ENCODE measurements at regions not wholly inside any gene's neighbourhood (a gene's known extent, or its start where the extent isn't known, plus 50 kb on each side); places are given as distances from the start of the nearest gene placed in this dataset.

- Mint-ChIP-seq H3K36me3 (ENCODE audit: low read depth) (no peaks in the 10 kb centered on the region), H3K27me3 (ENCODE audit: low read depth) (peaks cover 3% of the 10 kb centered on the region)
Observed at GRCh38 chr12:89231686-89232085, 120.6 kb downstream of the DUSP6 start.

DNA sequence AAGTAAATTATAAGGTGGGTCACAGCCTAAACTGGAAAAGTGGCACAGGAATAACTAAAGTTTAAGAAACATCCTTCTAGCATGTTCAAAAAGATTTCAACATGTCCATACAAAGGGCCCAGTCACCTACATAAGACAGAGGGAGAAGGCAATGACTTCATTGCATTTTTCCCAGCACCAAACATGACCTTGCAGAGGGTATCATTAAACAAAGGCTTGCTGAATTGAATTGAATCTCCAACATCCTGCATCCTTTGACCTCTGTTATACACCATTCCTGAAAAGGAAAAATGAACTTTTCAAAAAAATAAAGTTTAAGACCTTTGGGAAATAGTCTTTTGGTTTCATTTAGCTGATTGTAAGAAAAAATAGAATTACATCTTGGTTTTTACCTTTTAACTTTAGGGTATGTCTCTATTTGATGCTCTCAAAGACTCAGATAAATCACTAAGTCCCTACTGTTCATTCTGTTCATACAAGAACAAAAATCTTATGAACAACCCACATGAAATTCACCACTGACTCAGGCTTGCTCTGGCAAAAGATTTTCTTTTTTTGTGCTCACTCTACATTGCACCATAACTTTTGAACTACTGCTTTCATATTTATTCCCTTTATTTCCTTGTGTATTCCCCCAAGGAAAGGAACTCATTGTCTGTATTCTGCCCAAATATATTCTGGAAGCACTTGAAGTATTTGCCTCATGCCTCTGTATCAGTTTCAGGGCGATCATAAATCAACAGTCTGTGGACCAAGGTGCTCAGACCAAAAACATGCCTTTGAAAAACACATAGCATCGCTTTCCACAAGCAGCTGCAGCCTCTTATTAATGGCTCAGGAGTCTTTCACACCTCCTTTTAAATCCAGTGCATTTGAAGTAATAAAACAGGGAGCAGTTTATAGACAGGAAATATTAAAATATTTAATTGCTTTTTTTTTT lies 121.7 kb downstream of the DUSP6 start:
- TF ChIP-seq CTCF (IDR thresholded peaks at IDR 0.05; ENCODE audit: unreplicated experiment in 3 of 3), result no peak
- H3K27me3 Mint-ChIP-seq (ENCODE audit: low read depth), result peaks cover 3% of the 10 kb centered on the region
- H3K4me3 Mint-ChIP-seq, result no peak overlapping the region
- H3K4me1 Mint-ChIP-seq, result peaks cover 10% of the 10 kb centered on the region
- H3K27ac Mint-ChIP-seq, result no peak overlapping the region
- no peaks in the 10 kb centered on the region for H3K36me3 Mint-ChIP-seq (ENCODE audit: low read depth)
- no peaks in the 10 kb centered on the region for H3K9me3 Mint-ChIP-seq

More at GRCh38 chr12:89231686-89232085, 120.6 kb downstream of the DUSP6 start:
- no peak overlapping the region for H3K27ac Mint-ChIP-seq
- no peak overlapping the region for H3K4me3 Mint-ChIP-seq
- no peak for TF ChIP-seq CTCF (IDR thresholded peaks at IDR 0.05; ENCODE audit: unreplicated experiment in 3 of 3)
- H3K9me3 Mint-ChIP-seq, result no peaks in the 10 kb centered on the region
- peaks cover 5% of the 10 kb centered on the region for H3K4me1 Mint-ChIP-seq

GRCh38 chr12:89228491-89228890 lies 123.8 kb downstream of the DUSP6 start:
- TF ChIP-seq CTCF (IDR thresholded peaks at IDR 0.05; ENCODE audit: unreplicated experiment in 3 of 3), result no peak
- Mint-ChIP-seq H3K36me3 (ENCODE audit: low read depth) (no peaks in the 10 kb centered on the region), H3K4me3 (no peak overlapping the region), H3K4me1 (peaks cover 10% of the 10 kb centered on the region), H3K9me3 (peaks cover 1% of the 10 kb centered on the region), H3K27ac (peak overlapping the region in 1 of 3 experiments; percentile 13), H3K27me3 (ENCODE audit: low read depth) (peaks cover 1% of the 10 kb centered on the region)

DNA sequence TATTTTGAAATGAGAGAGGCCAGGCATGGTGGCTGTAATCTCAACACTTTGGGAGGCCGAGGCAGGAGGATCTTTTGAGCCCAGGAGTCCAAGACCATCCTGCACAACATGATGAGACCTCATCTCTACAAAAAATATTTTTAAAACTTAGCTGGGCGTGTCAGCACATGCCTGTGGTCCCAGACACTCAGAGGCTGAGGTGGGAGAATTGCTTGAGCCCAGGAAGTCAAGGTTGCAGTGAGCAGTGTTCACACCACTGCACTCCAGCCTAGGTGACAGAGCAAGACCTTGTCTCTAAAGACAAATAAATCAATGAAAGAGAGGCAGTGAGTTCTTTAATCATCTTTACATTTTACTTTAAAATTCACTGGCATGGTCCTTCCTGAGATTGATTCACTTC lies 124.5 kb downstream of the DUSP6 start:
- peaks cover 4% of the 10 kb centered on the region for H3K9me3 Mint-ChIP-seq
- H3K4me3 Mint-ChIP-seq, result no peak overlapping the region
- peaks cover 4% of the 10 kb centered on the region for H3K27me3 Mint-ChIP-seq (ENCODE audit: low read depth)
- H3K36me3 Mint-ChIP-seq (ENCODE audit: low read depth), result no peaks in the 10 kb centered on the region
- peaks cover 10% of the 10 kb centered on the region for H3K4me1 Mint-ChIP-seq
- TF ChIP-seq CTCF (IDR thresholded peaks at IDR 0.05; ENCODE audit: unreplicated experiment in 3 of 3), result no peak
- no peak overlapping the region for H3K27ac Mint-ChIP-seq

DNA sequence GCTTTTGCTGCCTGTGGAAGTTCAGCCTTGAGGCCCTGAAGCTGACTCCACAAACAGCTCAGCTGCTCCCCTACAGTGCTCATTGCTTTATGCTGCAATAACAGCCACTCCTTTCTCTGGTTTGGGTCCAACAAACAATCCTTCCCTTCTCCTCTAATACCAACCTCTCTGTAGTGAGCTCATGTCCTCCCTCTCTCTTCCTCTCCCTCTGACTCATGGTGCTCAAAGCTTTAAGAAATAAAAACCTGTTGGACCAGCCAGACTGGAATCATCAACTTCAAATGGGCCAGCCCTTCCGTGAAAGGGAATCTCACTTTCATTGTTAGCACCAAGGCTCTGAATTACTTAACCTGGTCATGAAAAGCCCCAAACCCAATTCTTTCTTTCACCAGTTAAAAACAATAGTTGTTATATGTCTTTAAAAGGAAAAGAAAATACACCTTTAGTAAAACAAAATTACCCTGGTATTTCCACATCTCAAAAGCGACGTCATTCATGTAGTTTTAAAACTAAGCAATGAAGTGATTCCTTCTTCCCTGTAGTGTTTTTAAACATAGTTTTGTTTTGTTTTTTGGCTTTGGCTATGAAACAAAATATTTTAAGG lies 126.4 kb downstream of the DUSP6 start:
- no peak for TF ChIP-seq CTCF (IDR thresholded peaks at IDR 0.05; ENCODE audit: unreplicated experiment in 3 of 3)

More for the DNA sequence above, 126.4 kb downstream of the DUSP6 start:
- H3K4me3 Mint-ChIP-seq, result no peak overlapping the region
- H3K27me3 Mint-ChIP-seq (ENCODE audit: low read depth), result peaks cover 4% of the 10 kb centered on the region
- H3K27ac Mint-ChIP-seq, result peak overlapping the region; percentile 55 to 88 (median 58)
- peaks cover 10% of the 10 kb centered on the region for H3K9me3 Mint-ChIP-seq
- H3K36me3 Mint-ChIP-seq (ENCODE audit: low read depth), result no peaks in the 10 kb centered on the region
- peaks cover 10% of the 10 kb centered on the region for H3K4me1 Mint-ChIP-seq
